HepG2 (cell line): ENCODE measurements at regions not wholly inside any gene's neighbourhood (a gene's known extent, or its start where the extent isn't known, plus 50 kb on each side); places are given as distances from the start of the nearest gene placed in this dataset.

Source experiments
- ATAC-seq: fragments of 200-7000 bp; cut with Tn5 transposase; 3 replicates; pipeline ENCODE4 v1.9.1; 2020; ENCODE audit warnings: mild to moderate bottlenecking, moderate library complexity
- BruUV-seq: library from RNA; stranded (reverse); fragments of 400-500 nt; replicated peaks from 2 replicates; lab custom pipeline; 2021; lab: Mats Ljungman, UMichigan
- CTCF ChIA-PET: fragments of 300-600 bp; formaldehyde crosslinking; extraction: SDS; loops from one replicate; lab custom pipeline; 2021; ENCODE audit warnings: low total read pairs, inconsistent platforms, low intra/inter-chr PET ratio; lab: Yijun Ruan, JAX
- POLR2A ChIA-PET: fragments of 350-600 bp; sonication (Branson Sonifier 250); formaldehyde crosslinking; loops from one replicate; lab custom pipeline; 2020; ENCODE audit warnings: antibody characterized with exemption, inconsistent platforms; lab: Yijun Ruan, JAX
- DNase-seq: peaks from one replicate; pipeline ENCODE4 v3.0.0-alpha.2; 2015; ENCODE audit warnings: low spot score
- FAIRE-seq: peaks from 3 replicates; lab custom pipeline; 2011; peaks lifted over from hg19 to GRCh38; lab: Jason Lieb, UNC
- H2AFZ ChIP-seq: one replicate; pipeline ENCODE4 v1.6.1; 2011; ENCODE audit warnings: low read length, inconsistent platforms
- H3K27ac ChIP-seq: fragments of 300-600 bp; 3 replicates; pipeline ENCODE4 v1.8.0; 2011; ENCODE audit warnings: mixed run types, mild to moderate bottlenecking, mixed read lengths, low read length, inconsistent platforms; ENCODE audit not compliant: insufficient read depth; ENCODE audit errors: extremely low read length
- H3K27me3 ChIP-seq, 2 experiments: fragments of 200-600 bp in 1 of 2; 2 replicates in 1 of 2; 3 replicates in 1 of 2; pipeline versions ENCODE4 v1.6.0 to v1.8.0; 2011; ENCODE audit warnings: low read length in 2 of 2, mild to moderate bottlenecking in 2 of 2, moderate library complexity in 2 of 2, inconsistent platforms in 1 of 2; ENCODE audit not compliant: insufficient read depth in 2 of 2, control insufficient read depth in 1 of 2
- H3K36me3 ChIP-seq, 2 experiments: fragments of 200-600 bp in 1 of 2; replicated peaks in 1 of 2; 2 replicates in 1 of 2; 3 replicates in 1 of 2; pipeline versions ENCODE4 v1.5.1 to v1.8.0; 2011; ENCODE audit warnings: low read length in 2 of 2, inconsistent platforms in 1 of 2; ENCODE audit not compliant: insufficient read depth in 2 of 2, control insufficient read depth in 1 of 2
- H3K4me1 ChIP-seq: 2 replicates; pipeline ENCODE4 v1.5.1; 2012; ENCODE audit warnings: low read length, inconsistent platforms; ENCODE audit not compliant: insufficient read depth
- H3K4me2 ChIP-seq: 2 replicates; pipeline ENCODE4 v1.6.0; 2011; ENCODE audit warnings: low read depth, low read length, inconsistent platforms
- H3K4me3 ChIP-seq, 3 experiments: fragments of 200-600 bp in 1 of 3; sonication (generic), shearing (Covaris generic) in 1 of 3; replicated peaks in 1 of 3; 2 replicates each; pipeline ENCODE4 v1.5.1; 2011 to 2016; ENCODE audit warnings: low read length in 3 of 3, inconsistent platforms in 2 of 3, low read depth in 2 of 3, mild to moderate bottlenecking in 2 of 3, control low read depth in 1 of 3, mixed read lengths in 1 of 3; ENCODE audit not compliant: insufficient read depth in 1 of 3
- H3K79me2 ChIP-seq: one replicate; pipeline ENCODE4 v1.6.1; 2011; ENCODE audit warnings: low read length, inconsistent platforms; ENCODE audit not compliant: insufficient read depth
- H3K9ac ChIP-seq: 2 replicates; pipeline ENCODE4 v1.6.0; 2011; ENCODE audit warnings: mild to moderate bottlenecking, low read depth, low read length, inconsistent platforms; ENCODE audit not compliant: insufficient read depth
- H3K9me3 ChIP-seq: 2 replicates; pipeline ENCODE4 v1.5.1; 2012; ENCODE audit warnings: mild to moderate bottlenecking, low read length
- H4K20me1 ChIP-seq: 2 replicates; pipeline ENCODE4 v1.6.0; 2011; ENCODE audit warnings: inconsistent platforms, mild to moderate bottlenecking, low read length, moderate library complexity; ENCODE audit not compliant: insufficient read depth
- REST ChIP-seq, 2 experiments: IDR thresholded peaks; 2 replicates each; pipeline ENCODE4 v1.6.1; 2011 to 2012; ENCODE audit warnings: low read length in 2 of 2, borderline replicate concordance in 1 of 2, low read depth in 1 of 2, mild to moderate bottlenecking in 1 of 2, moderate library complexity in 1 of 2
- SIN3A ChIP-seq: IDR thresholded peaks from 2 replicates; pipeline ENCODE4 v1.6.1; 2011; ENCODE audit warnings: low read depth, mild to moderate bottlenecking, control low read depth, low read length, borderline replicate concordance
- SP1 ChIP-seq, 2 experiments: fragments of 450-650 bp in 1 of 2; sonication (generic) in 1 of 2; formaldehyde crosslinking in 1 of 2; IDR thresholded peaks; 2 replicates each; pipeline versions ENCODE4 v1.4.0 to v1.6.1; 2016 to 2020; ENCODE audit warnings: missing genetic modification reagents in 1 of 2
- ZC3H4 ChIP-seq: sonication (generic); formaldehyde crosslinking; IDR thresholded peaks from 2 replicates; pipeline ENCODE4 v1.4.0; 2020; ENCODE audit warnings: missing genetic modification reagents, borderline replicate concordance
- ZNF451 ChIP-seq: sonication (generic); formaldehyde crosslinking; IDR thresholded peaks from 2 replicates; pipeline ENCODE4 v1.5.0; 2020; ENCODE audit warnings: mild to moderate bottlenecking, missing genetic modification reagents
- ZNF737 ChIP-seq: sonication (generic); formaldehyde crosslinking; IDR thresholded peaks from 2 replicates; pipeline ENCODE4 v1.5.0; 2020; ENCODE audit warnings: missing genetic modification reagents, mild to moderate bottlenecking, borderline replicate concordance
- ZNF746 ChIP-seq: sonication (generic); formaldehyde crosslinking; IDR thresholded peaks from 2 replicates; pipeline ENCODE4 v1.8.0; 2022; ENCODE audit warnings: mild to moderate bottlenecking, missing genetic modification reagents
- ZNF770 ChIP-seq: sonication (generic); formaldehyde crosslinking; IDR thresholded peaks from 2 replicates; pipeline ENCODE4 v1.5.0; 2020; ENCODE audit warnings: mild to moderate bottlenecking, missing genetic modification reagents
- WGBS: methylation state at CpG from one replicate; pipeline ENCODE4 v1.1.6; 2017; ENCODE audit warnings: low lambda C conversion rate; 5-methylcytosine and 5-hydroxymethylcytosine counted together
- in situ Hi-C: cut with HindIII; loops from 2 replicates; pipeline ENCODE4 v1.10.0; 2017; ENCODE audit warnings: low pct_unique_long_range_greater_than_20kb; ENCODE audit not compliant: extremely low pct_ligation_motif_present
- intact Hi-C: fragments of 100-400 bp; cut with micrococcal nuclease; formaldehyde crosslinking; loops from one replicate; pipeline ENCODE4 v1.10.0; 2022; ENCODE audit not compliant: unreplicated experiment

GRCh38 chr18:27707201-27707600 is 469.7 kb downstream of the CDH2 start:
- ChIA-PET CTCF (no interaction called here), POLR2A (no interaction called here)
- Histone ChIP-seq H4K20me1 (no peaks in the 10 kb centered on the region), H3K9me3 (peaks cover 4% of the 10 kb centered on the region; the same call in 1 of the 2 replicates), H3K79me2 (no peaks in the 10 kb centered on the region), H3K4me1 (no peaks in the 10 kb centered on the region), H3K4me2 (no peak overlapping the region), H2AFZ (no peak overlapping the region), H3K27ac (no peak overlapping the region), H3K9ac (no peak overlapping the region), H3K36me3 (no peaks in the 10 kb centered on the region), H3K4me3 (no peak overlapping the region), H3K27me3 (0 out of 5 replicates have a peak, but pooled peaks cover 0 to 3% of the 10 kb centered on the region in 2 experiments)
- no peak for DNase-seq
- no peak for TF ChIP-seq SIN3A
- TF ChIP-seq ZNF770 = no peak
- WGBS = 0% methylated on average over 1 of the region's 1 CpG
- intact Hi-C loops (no loop called here), in situ Hi-C loops (no loop called here)
- ATAC-seq = no peak
- no TSS peak for BruUV-seq
- FAIRE-seq = no peak

GRCh38 chr18:27704736-27705361 is 472.1 kb downstream of the CDH2 start:
- TF ChIP-seq ZC3H4 (CRISPR knock-in tag) (no peak), SP1 (IDR thresholded peaks at IDR 0.05) (no peak), SP1 (CRISPR knock-in tag; IDR thresholded peaks at IDR 0.05) (no peak), ZNF451 (CRISPR knock-in tag) (no peak), REST (IDR thresholded peaks at IDR 0.05; ENCODE audit: borderline replicate concordance in 1 of 2, low read depth in 1 of 2, low read length in 2 of 2) (no peak), ZNF746 (CRISPR knock-in tag) (no peak), ZNF737 (CRISPR knock-in tag) (no peak)
- Histone ChIP-seq H4K20me1 (no peaks in the 10 kb centered on the region), H3K4me3 (no peak overlapping the region), H3K9ac (no peak overlapping the region), H3K27me3 (0 out of 5 replicates have a peak, but pooled peaks cover 0 to 3% of the 10 kb centered on the region in 2 experiments), H3K36me3 (no peaks in the 10 kb centered on the region), H3K4me1 (no peaks in the 10 kb centered on the region), H3K79me2 (no peaks in the 10 kb centered on the region), H3K4me2 (no peak overlapping the region), H3K9me3 (peaks cover 4% of the 10 kb centered on the region; the same call in 1 of the 2 replicates), H3K27ac (no peak overlapping the region), H2AFZ (no peak overlapping the region)
- DNase-seq (no peak), ATAC-seq (no peak), FAIRE-seq (no peak)
- BruUV-seq = no TSS peak
- in situ Hi-C loops (no loop called here), intact Hi-C loops (no loop called here)
- ChIA-PET CTCF (no interaction called here), POLR2A (no interaction called here)
- WGBS = 0% methylated on average over 3 of the region's 3 CpGs
